Kidney capillary endothelial cell (primary cell): ENCODE measurements at regions not wholly inside any gene's neighbourhood (a gene's known extent, or its start where the extent isn't known, plus 50 kb on each side); places are given as distances from the start of the nearest gene placed in this dataset.
"Not testable (repeated sequence)": the region's sequence is repeated elsewhere in the genome, so short reads cannot be mapped to it uniquely, and the experiment has no call there.

Source experiments
- DNase-seq: peaks from one replicate; pipeline ENCODE4 v3.0.0-alpha.2; 2018; ENCODE audit warnings: low spot score

DNA sequence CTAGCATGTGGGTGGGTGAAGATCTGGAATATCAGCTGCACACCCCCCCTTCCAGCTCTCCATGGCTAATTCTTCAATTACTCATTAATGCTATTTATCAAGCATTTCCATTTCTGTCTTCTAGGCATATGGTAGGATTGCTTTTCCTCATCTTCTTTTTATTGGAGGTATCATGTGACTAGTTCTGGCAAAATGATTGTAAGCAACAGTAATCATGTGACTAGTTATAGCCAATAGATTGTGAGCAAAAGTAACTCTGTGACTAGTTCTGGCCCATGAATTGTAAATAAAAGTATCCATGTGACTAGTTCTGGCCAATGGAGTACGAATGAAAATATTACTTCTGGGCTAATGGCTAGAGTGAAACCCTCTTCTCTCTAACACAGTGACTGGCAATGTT, 107.0 kb upstream of the TMEM132E start:
- DNase-seq = no peak

GRCh38 chr17:34471278-34471677, 108.1 kb upstream of the TMEM132E start:
- DNase-seq = not testable (repeated sequence)

- DNase-seq = no peak
These were observed 102.8 kb upstream of the CCL1 start for GRCh38 chr17:34465789-34466188.

GRCh38 chr17:34464812-34465211, 101.8 kb upstream of the CCL1 start:
- DNase-seq = no peak

GRCh38 chr17:34458266-34458665, 95.2 kb upstream of the CCL1 start:
- DNase-seq = no peak

GRCh38 chr17:34456121-34456520, 93.1 kb upstream of the CCL1 start:
- DNase-seq = no peak

- DNase-seq = no peak
These were observed 89.7 kb upstream of the CCL1 start for GRCh38 chr17:34452769-34453168.

DNA sequence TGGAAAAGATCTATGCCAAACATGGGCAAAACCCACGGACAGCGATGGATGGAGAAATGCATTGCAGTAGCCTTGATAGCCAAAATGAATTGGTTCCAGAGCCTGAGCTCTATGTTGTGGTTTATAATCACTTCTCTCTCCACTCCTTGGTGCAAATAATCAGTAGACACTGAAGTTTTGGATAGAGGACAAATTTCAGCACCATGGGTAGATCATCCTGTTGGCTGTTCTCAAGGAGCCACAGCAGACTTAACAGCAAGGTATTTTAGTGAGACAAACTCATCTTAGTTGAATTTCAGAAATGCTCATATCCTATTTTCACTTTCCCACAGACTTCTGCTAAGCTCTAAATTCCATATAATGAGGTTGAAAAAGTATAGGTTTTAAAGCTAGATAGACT, 88.3 kb upstream of the CCL1 start:
- DNase-seq = no peak

DNA sequence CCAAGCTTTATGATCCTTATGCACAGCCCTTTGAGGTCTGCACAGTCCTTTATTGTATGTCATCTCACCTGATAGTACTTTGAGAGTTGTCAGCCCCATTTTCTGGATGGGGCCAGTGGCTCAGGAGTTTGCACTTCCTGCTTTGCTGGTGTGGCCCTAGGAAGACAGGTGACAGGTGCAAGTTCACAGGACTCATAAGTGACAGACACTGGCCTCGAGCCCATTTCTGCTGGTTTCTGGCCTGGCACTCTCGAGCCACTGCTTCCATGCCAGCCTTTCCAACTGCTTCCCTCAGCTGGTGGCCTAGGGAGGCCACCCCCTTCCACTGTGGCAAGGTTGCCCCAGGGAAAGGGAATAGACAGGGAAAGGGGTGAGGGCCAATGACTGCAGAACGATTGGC, 84.4 kb upstream of the CCL1 start:
- DNase-seq = no peak

GRCh38 chr17:34445101-34445500, 82.1 kb upstream of the CCL1 start:
- DNase-seq = peak; percentile 15

DNA sequence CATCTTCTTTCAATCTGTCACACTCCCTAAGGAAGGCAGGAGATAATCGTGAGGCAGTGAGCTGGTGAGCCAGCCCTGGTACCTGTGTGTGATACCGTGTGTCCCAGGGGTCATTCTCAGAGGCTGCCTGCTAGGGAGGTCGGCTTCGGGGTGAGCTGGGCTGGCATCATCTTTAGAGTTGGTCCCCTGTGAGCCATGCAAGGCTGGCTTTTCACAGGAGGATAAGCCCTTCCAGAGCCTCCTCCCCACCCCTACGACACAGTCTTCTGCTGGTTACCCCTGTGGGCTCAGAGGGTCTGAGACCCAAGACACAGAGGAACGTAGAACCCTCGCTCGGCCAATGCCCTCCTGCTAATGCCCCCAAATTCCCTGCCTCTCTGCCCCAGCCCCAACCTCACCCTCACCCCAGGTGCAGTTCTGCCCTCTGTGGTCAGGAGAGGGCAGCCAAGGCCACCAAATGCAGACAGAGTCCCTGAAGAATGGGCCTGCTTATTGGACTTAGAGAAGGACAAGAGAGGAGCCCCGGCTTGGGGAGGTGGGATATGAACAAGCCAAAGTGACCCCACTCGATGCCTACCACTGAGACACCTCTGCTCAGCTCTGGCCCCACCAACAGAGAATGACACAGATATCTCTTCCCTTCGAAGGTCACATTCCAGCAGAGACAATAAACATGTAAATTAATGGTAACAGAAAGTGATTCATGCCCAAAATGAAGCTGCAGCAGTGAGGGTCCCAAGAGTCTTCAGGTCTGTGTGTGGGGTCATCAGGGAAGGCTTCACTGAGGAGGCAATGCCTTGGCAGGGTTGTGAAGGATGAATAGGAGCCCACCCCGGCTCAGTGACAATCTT, 80.8 kb upstream of the CCL1 start:
- DNase-seq = no peak

DNA sequence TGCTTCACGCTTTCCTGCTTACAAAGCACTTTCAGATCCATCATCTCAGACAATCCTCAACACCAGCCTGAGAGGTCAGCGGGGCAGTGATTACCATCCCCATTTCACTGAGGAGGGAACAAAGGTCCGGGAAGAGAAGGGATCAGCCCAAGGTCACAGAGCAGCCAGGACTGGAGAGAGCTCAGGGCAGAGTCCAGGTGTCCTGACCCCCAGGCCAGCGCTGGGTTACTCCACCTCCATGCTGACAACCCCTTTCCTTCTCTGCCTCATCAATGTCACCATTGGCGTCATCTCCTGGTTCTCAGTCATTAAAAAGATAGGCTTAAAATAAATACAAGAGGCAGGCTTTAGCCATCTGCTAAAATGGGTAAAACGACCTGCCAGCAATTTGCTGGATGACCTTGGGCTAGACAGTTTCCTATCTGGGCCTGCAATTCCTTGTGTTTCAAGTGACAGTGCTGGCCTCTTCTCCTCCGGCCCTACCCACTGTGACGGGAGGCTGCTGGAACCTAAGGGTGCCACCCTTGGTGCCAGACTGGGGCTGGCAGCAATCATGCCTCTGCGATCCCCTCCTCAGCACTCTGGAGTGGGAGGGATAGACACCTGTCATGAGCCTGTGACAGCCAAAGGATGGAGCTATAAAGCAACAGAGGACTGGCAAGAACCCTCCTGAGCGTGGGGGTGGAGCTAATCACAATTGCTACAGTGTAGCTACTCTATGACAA, 79.5 kb upstream of the CCL1 start:
- no peak for DNase-seq

- no peak for DNase-seq
These were observed 74.2 kb upstream of the CCL1 start for GRCh38 chr17:34437188-34437587.

GRCh38 chr17:34436607-34437006, 73.6 kb upstream of the CCL1 start:
- no peak for DNase-seq

DNA sequence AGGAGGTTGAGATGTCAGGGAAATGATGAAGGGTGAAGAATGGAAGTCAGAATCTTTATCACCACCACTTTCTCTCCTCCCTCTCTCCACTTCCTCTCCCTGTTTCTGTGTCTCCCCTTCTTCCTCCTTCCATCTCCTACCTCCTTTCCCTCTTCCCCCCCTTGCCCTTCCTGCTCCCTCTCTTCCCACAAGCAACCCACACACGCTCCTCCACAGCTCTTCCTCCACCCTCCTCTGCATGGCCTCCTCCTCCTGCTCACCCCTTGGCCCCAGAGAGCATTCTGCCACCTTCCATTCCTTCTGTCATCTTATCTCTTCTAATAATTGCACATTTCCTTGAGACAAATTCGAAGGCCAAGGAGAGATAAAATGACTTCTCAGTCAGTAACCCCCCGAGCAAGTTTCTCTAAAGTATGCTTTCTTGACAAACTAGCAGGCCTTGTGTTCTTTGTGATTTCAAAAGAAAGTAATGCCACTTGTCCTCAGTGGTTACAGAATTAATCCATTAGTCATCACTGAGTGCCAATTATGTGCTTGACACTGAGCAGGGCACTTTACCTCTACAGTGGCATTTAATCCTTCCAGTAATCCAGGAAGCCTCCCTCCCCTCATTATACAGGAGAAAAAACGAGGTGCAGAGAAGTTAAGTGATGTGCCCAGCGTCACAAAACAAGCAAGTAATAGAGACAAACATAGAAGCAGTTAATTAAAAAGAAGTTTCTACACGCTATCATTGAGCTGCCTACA, 72.3 kb upstream of the CCL1 start:
- DNase-seq = no peak

GRCh38 chr17:34434052-34434451, 71.0 kb upstream of the CCL1 start:
- no peak for DNase-seq

- no peak for DNase-seq
These were observed 61.9 kb upstream of the CCL1 start for GRCh38 chr17:34424814-34425491.

DNA sequence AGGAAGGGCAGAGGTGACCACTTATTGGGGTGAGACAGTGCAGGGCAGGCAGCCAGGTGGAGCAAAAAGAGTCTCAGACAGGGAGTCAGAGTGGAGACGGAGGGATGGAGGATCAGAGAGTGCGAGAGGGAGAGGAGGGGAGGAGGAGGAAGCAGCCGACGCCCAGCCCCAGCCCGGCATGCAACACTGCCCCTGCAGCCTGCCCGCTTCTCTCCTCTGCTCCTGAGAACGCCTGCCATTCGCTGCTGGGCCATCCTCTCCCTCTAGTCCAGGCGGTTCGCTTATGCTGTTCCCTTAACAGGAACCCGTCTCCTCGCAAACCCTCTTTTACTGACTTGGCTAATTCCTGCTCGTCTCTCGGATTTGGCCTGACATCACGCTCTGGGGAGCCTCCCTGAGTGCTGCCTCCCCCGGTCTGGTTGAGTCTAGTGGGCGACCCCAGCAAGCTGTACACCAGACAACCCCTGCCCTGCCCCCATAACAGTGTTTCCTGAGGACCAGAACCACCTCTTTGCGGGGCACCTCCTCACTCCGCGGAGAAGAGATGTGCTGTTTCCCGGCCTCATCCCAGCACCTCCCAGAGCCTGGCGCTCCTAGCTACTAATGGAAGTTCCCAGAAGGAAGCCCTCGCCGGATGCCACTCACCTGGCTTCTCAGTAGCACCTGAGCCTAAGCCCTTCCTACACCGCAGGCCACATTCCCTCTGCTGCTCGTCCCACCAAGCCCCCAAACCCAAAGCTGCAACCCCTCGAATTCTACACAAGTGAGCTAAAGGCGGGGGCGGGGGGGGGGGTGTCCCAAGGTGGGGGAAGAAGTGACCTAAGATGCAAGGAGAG, 61.2 kb upstream of the CCL1 start:
- no peak for DNase-seq

DNA sequence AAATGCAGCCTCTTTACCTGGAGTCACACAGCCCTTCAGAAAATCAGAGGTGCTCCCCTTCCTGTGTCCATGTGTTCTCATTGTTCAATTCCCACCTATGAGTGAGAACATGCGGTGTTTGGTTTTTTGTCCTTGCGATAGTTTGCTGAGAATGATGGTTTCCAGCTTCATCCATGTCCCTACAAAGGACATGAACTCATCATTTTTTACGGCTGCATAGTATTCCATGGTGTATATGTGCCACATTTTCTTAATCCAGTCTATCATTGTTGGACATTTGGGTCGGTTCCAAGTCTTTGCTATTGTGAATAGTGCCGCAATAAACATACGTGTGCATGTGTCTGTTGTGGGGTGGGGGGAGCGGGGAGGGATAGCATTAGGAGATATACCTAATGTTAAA, 60.3 kb upstream of the CCL1 start:
- not testable (repeated sequence) for DNase-seq

DNA sequence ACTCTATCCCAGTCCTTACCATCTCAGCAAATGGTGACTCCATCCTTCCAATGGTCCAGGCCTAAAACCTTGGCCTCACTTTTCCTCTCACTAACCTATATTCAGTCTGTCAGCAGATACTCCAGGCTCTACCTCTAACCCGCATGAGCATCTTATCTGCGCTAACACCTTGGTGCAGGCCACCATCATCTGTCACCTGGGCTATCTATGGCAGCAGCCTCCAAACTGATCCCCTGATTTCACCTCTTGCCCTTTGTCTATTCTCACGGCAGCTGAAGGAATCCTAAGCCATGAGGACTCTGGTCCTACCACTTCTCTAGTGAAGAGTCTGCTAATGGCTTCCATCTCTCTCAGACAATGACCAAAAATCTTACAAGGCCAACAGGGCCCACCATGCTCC, 57.9 kb upstream of the CCL1 start:
- no peak for DNase-seq

DNA sequence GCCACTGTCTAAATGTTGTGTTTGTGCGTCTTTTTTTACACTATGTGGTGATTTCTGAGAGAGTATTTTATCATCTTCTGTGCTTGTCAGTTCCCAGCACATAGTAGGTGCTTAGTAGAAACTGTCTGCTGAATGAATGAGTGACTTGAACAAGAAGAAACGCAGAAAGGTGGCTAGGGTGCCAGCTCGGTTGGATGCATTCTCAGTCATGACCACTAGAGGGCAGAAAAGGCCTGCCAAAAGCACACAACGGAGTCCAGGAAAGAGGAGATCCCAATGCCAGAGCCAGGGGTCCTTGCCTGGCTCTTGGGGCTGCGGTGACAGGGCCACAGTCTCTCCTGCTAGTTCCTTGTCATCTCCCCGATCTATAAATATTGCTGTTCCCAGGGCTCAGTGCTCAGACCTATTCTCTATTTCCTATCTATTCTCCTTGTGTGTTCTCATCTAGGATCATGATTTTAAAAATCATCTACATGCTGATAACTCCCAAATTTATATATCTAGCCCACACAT, 57.3 kb upstream of the CCL1 start:
- DNase-seq = peak; percentile 50
